Skeletal muscle cell (primary cell): ENCODE measurements at regions not wholly inside any gene's neighbourhood (a gene's known extent, or its start where the extent isn't known, plus 50 kb on each side); places are given as distances from the start of the nearest gene placed in this dataset.

Experiments used
- DNase-seq: peaks from one replicate; pipeline ENCODE4 v3.0.0-alpha.2; 2010; ENCODE audit warnings: low read depth
- H3K4me3 ChIP-seq: 2 replicates; pipeline ENCODE4 v1.5.1; 2011; ENCODE audit warnings: low read depth, mild to moderate bottlenecking, control low read depth, low read length, moderate library complexity

GRCh38 chr15:70465812-70466211 is 297.5 kb downstream of the UACA start:
- DNase-seq = no peak
- H3K4me3 ChIP-seq = no peak overlapping the region

- no peak for DNase-seq
- no peak overlapping the region for H3K4me3 ChIP-seq
Observed at GRCh38 chr15:70463453-70463834, 299.9 kb downstream of the UACA start.

- no peak for DNase-seq
- no peak overlapping the region for H3K4me3 ChIP-seq
Observed at GRCh38 chr15:70461992-70462391, 301.4 kb downstream of the UACA start.

GRCh38 chr15:70461017-70461416 is 302.3 kb downstream of the UACA start:
- no peak overlapping the region for H3K4me3 ChIP-seq
- no peak for DNase-seq

GRCh38 chr15:70459312-70459711 is 304.0 kb downstream of the UACA start:
- H3K4me3 ChIP-seq = no peak overlapping the region
- no peak for DNase-seq

GRCh38 chr15:70453766-70454165 is 309.6 kb downstream of the UACA start:
- no peak overlapping the region for H3K4me3 ChIP-seq
- no peak for DNase-seq

GRCh38 chr15:70453238-70453637 is 310.1 kb downstream of the UACA start:
- H3K4me3 ChIP-seq = no peak overlapping the region
- DNase-seq = no peak

GRCh38 chr15:70451821-70452653 is 311.3 kb downstream of the UACA start:
- no peak for DNase-seq
- no peak overlapping the region for H3K4me3 ChIP-seq

GRCh38 chr15:70450142-70450443 is 313.3 kb downstream of the UACA start:
- no peak for DNase-seq

GRCh38 chr15:70449311-70450141 is 313.8 kb downstream of the UACA start:
- DNase-seq = no peak
- H3K4me3 ChIP-seq = no peak overlapping the region

More at GRCh38 chr15:70450142-70450443, 313.3 kb downstream of the UACA start:
- H3K4me3 ChIP-seq = no peak overlapping the region

- no peak for DNase-seq
- H3K4me3 ChIP-seq = no peak overlapping the region
Observed at GRCh38 chr15:70447928-70448698, 315.2 kb downstream of the UACA start.

- no peak overlapping the region for H3K4me3 ChIP-seq
- DNase-seq = no peak
Observed at GRCh38 chr15:70447521-70447920, 315.8 kb downstream of the UACA start.

- H3K4me3 ChIP-seq = no peak overlapping the region
- DNase-seq = no peak
Observed at GRCh38 chr15:70447081-70447480, 316.3 kb downstream of the UACA start.

- DNase-seq = no peak
- no peak overlapping the region for H3K4me3 ChIP-seq
Observed at GRCh38 chr15:70443486-70444273, 319.7 kb downstream of the UACA start.

GRCh38 chr15:70442616-70443321 is 320.6 kb downstream of the UACA start:
- no peak for DNase-seq
- H3K4me3 ChIP-seq = no peak overlapping the region

GRCh38 chr15:70442211-70442610 is 321.1 kb downstream of the UACA start:
- no peak overlapping the region for H3K4me3 ChIP-seq
- DNase-seq = no peak

GRCh38 chr15:70440416-70441138 is 322.8 kb downstream of the UACA start:
- DNase-seq = no peak
- no peak overlapping the region for H3K4me3 ChIP-seq

GRCh38 chr15:70439880-70440279 is 323.5 kb downstream of the UACA start:
- no peak for DNase-seq
- H3K4me3 ChIP-seq = no peak overlapping the region
